Gastroesophageal sphincter (tissue), 3 donors: ENCODE measurements at regions not wholly inside any gene's neighbourhood (a gene's known extent, or its start where the extent isn't known, plus 50 kb on each side); places are given as distances from the start of the nearest gene placed in this dataset.

ENCODE experiments used
- CTCF ChIP-seq, 4 experiments: fragments of 200-600 bp in 2 of 4; fragments of 450-650 bp in 2 of 4; sonication (generic) in 1 of 4; IDR thresholded peaks; one replicate each; pipeline ENCODE4 v1.5.1; 2017 to 2019; ENCODE audit warnings: antibody characterized with exemption in 4 of 4, mild to moderate bottlenecking in 2 of 4, moderate library complexity in 2 of 4
- EP300 ChIP-seq: sonication (generic); formaldehyde crosslinking; IDR thresholded peaks from one replicate; pipeline ENCODE4 v1.6.1; 2017; ENCODE audit warnings: antibody characterized with exemption, mild to moderate bottlenecking
- POLR2A ChIP-seq, 2 donors: fragments of 450-650 bp; IDR thresholded peaks; one replicate each; pipeline ENCODE4 v1.6.1; 2017; ENCODE audit warnings: antibody characterized with exemption in 2 of 2, mild to moderate bottlenecking in 2 of 2, moderate library complexity in 1 of 2
- POLR2AphosphoS5 ChIP-seq: sonication (generic); formaldehyde crosslinking; IDR thresholded peaks from one replicate; pipeline ENCODE4 v1.6.1; 2017; ENCODE audit warnings: antibody characterized with exemption

DNA sequence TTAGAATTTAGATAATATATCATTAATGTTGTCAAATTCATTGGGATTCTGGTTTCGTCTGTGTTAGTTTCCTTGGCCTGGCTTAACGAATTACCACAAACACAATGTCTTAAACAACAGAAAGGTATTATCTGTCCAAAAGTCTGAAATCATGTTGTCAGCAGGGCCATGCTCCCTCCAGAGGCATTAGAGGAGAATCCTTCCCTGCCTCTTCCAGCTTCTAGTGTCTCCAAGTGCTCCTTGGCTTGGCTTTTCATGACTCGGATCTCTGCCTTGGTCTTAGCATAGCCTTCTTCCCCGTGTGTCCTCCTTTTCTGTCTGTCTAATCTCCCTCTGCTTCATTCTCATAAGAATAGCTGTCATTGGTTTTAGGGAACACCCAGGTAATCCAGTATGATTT, 482.5 kb downstream of the SEMA3D start:
- no peak for TF ChIP-seq CTCF (IDR thresholded peaks at IDR 0.05)
- no peak for TF ChIP-seq POLR2AphosphoS5
- no peak for TF ChIP-seq EP300
- no peak for TF ChIP-seq POLR2A (IDR thresholded peaks at IDR 0.05)
